ENCODE measurements at regions not wholly inside any gene's neighbourhood (a gene's known extent, or its start where the extent isn't known, plus 50 kb on each side); places are given as distances from the start of the nearest gene placed in this dataset.

DNA sequence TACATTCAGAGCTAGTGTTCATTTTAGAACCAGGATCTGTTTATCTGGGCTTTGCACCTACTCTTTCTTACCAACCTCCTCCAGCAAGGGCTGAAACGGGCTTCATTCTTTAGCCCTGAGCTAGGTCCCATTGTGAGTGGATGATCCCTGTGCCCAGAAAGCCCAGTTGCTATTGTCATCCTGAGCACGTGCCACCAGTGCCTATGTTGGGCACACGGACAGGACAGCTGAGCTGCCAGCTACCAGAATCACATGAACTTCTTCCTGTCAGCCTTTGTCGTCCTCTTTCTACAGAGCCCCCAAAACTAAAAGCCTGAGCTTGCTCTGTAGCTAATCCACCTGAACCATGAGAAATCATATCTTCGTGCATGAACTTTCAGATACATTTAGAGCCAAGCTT, 74.4 kb upstream of the NTM start:
- CTCF ChIA-PET, result no interaction called here
- H3K36me3 Mint-ChIP-seq (ENCODE audit: low read depth), result no peaks in the 10 kb centered on the region
- peaks cover 3% of the 10 kb centered on the region for H3K27me3 Mint-ChIP-seq
- POLR2A ChIA-PET, result no interaction called here
- H3K9me3 Mint-ChIP-seq, result no peaks in the 10 kb centered on the region
- no peak overlapping the region for H3K27ac Mint-ChIP-seq
- DNase-seq, result no peak
- H3K4me3 Mint-ChIP-seq, result no peak overlapping the region
- no peaks in the 10 kb centered on the region for H3K4me1 Mint-ChIP-seq

DNA sequence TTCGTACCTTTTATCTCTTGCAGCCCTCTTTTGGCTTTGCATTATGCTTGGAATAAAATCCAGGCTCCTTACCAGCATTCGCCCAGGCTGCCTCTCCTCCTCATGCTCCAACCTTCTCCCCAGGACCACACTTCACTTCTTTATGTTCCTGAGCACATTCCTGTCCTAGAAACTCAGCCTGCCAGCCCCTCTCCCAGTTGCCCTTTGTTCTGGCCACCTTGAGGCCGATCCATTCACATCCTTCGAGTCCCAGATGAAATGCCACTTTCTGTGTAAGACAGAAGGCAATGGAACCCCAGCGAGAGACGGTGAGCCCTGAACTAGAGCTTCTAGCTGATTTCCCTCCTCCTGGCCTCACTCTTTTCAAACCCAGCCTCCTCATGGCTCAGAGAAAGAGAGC, 73.0 kb upstream of the NTM start:
- ChIA-PET POLR2A (no interaction called here), CTCF (interaction anchor here (0.6 kb wide), 1 partner anchor 71 kb away, joined by 3 read pairs; no protein-coding TSS in a partner anchor)
- H3K9me3 Mint-ChIP-seq, result no peaks in the 10 kb centered on the region
- no peak for DNase-seq
- H3K27ac Mint-ChIP-seq, result no peak overlapping the region
- H3K36me3 Mint-ChIP-seq (ENCODE audit: low read depth), result no peaks in the 10 kb centered on the region
- H3K4me3 Mint-ChIP-seq, result no peak overlapping the region
- H3K27me3 Mint-ChIP-seq, result peaks cover 3% of the 10 kb centered on the region
- H3K4me1 Mint-ChIP-seq, result no peaks in the 10 kb centered on the region

GRCh38 chr11:131299598-131300438, 70.6 kb upstream of the NTM start:
- Mint-ChIP-seq H3K27me3 (peaks cover 3% of the 10 kb centered on the region), H3K4me1 (no peaks in the 10 kb centered on the region), H3K27ac (no peak overlapping the region), H3K36me3 (ENCODE audit: low read depth) (no peaks in the 10 kb centered on the region), H3K9me3 (no peaks in the 10 kb centered on the region), H3K4me3 (no peak overlapping the region)
- CTCF ChIA-PET, result no interaction called here
- no peak for DNase-seq
- POLR2A ChIA-PET, result no interaction called here

GRCh38 chr11:131300439-131300717, 70.0 kb upstream of the NTM start:
- no peaks in the 10 kb centered on the region for H3K4me1 Mint-ChIP-seq
- H3K27me3 Mint-ChIP-seq, result peaks cover 3% of the 10 kb centered on the region
- H3K9me3 Mint-ChIP-seq, result no peaks in the 10 kb centered on the region
- no peak overlapping the region for H3K27ac Mint-ChIP-seq
- ChIA-PET CTCF (no interaction called here), POLR2A (no interaction called here)
- H3K4me3 Mint-ChIP-seq, result no peak overlapping the region
- DNase-seq, result no peak
- H3K36me3 Mint-ChIP-seq (ENCODE audit: low read depth), result no peaks in the 10 kb centered on the region

DNA sequence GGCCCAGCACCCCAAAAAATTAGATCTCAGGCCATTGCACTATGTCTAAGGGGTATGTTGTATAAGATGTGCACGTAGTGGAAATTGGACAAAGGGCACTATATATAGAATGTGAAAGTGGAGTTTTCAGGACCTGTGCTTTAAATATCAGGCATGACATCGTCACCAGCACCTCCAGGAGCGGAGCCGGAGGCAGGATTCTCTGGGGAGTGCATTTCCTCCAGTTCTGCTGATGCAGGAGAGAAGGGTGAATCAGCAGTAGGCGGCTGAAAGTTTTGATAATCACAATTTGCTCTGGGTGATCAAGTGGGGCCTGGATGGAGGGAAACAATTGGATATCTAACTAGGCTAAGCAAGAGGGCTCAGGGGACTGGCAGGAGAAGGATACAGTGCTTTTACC, 69.1 kb upstream of the NTM start:
- POLR2A ChIA-PET, result no interaction called here
- CTCF ChIA-PET, result no interaction called here
- no peak overlapping the region for H3K4me3 Mint-ChIP-seq
- H3K36me3 Mint-ChIP-seq (ENCODE audit: low read depth), result no peaks in the 10 kb centered on the region
- H3K27ac Mint-ChIP-seq, result no peak overlapping the region
- H3K4me1 Mint-ChIP-seq, result no peaks in the 10 kb centered on the region
- no peak for DNase-seq
- H3K27me3 Mint-ChIP-seq, result peaks cover 3% of the 10 kb centered on the region
- no peaks in the 10 kb centered on the region for H3K9me3 Mint-ChIP-seq

DNA sequence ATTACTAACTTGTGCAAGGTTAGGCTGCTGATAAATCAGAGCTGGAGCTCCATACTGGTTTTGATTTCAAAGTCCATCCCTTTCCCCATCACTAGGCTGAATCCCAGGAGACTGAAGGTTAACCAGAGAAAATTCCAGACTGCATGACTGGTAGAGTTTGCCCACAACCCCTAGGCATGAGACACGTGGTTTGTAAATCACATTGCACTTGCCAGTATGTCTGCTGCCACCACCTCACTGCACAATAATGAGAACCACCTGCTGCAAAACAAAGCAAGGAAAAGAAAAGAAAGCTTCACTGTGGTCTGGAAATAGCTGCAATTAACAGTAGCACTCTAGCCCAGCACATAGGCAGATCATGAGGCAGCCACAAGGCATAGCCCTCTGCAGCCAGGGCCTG, 67.6 kb upstream of the NTM start:
- POLR2A ChIA-PET, result no interaction called here
- DNase-seq, result no peak
- Mint-ChIP-seq H3K36me3 (ENCODE audit: low read depth) (no peaks in the 10 kb centered on the region), H3K4me1 (no peaks in the 10 kb centered on the region), H3K4me3 (no peak overlapping the region), H3K27me3 (peaks cover 3% of the 10 kb centered on the region), H3K27ac (no peak overlapping the region), H3K9me3 (no peaks in the 10 kb centered on the region)
- CTCF ChIA-PET, result interaction anchor here (0.6 kb wide), 1 partner anchor 55 kb away, joined by 3 read pairs; no protein-coding TSS in a partner anchor

DNA sequence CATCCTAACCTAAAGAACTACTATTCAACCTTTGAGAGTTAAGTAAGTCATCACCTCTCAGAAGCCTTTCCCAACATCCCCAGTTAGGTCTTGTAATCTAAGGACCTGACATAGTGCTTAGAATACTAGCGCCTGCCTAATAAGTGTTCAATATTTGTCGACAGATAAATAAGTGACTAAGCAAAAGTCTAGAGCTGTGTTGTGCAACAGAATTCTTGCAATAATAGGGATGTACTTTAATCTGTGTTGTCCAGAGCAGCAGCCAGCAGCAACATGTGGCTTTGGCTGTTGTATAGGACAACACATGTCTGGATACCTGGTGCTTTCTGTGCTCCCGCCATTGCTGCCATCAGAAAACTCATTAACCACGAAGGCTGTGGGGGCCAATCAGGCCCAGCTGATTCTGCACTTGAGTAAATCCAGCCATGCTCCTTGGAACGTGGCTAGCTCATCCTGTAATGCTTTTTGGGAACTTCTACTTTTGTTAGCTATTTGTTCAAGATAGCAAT, 66.8 kb upstream of the NTM start:
- no peak for DNase-seq
- ChIA-PET POLR2A (no interaction called here), CTCF (interaction anchor here (0.6 kb wide), 1 partner anchor 56 kb away, joined by 3 read pairs; no protein-coding TSS in a partner anchor)
- Mint-ChIP-seq H3K27me3 (peaks cover 3% of the 10 kb centered on the region), H3K4me3 (no peak overlapping the region), H3K36me3 (ENCODE audit: low read depth) (no peaks in the 10 kb centered on the region), H3K4me1 (no peaks in the 10 kb centered on the region), H3K9me3 (no peaks in the 10 kb centered on the region), H3K27ac (no peak overlapping the region)

GRCh38 chr11:131305005-131305404, 65.4 kb upstream of the NTM start:
- ChIA-PET POLR2A (no interaction called here), CTCF (no interaction called here)
- H3K36me3 Mint-ChIP-seq (ENCODE audit: low read depth), result no peaks in the 10 kb centered on the region
- H3K27ac Mint-ChIP-seq, result no peak overlapping the region
- no peak overlapping the region for H3K4me3 Mint-ChIP-seq
- H3K9me3 Mint-ChIP-seq, result no peaks in the 10 kb centered on the region
- no peaks in the 10 kb centered on the region for H3K4me1 Mint-ChIP-seq
- DNase-seq, result no peak
- H3K27me3 Mint-ChIP-seq, result no peaks in the 10 kb centered on the region

DNA sequence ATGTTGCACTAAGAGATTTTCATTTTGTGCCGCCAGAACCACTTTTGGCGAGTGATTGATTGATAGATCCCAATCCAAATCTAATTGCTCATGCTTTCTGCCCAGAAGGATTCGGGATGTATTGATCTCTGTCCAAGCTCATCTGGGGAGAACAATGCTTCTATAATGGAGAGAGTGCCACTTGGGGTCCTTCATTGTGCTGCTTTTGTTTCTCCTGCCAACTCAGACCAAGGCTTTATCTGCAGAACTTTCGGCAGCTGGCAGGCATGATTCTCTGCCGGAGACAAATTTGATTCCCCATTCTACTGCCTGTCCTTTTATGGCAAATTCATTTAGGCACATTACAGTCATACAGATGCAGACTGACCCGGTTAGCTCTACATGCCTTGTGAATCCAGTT, 62.9 kb upstream of the NTM start:
- ChIA-PET POLR2A (no interaction called here), CTCF (no interaction called here)
- H3K27me3 Mint-ChIP-seq, result no peaks in the 10 kb centered on the region
- DNase-seq, result no peak
- H3K36me3 Mint-ChIP-seq (ENCODE audit: low read depth), result no peaks in the 10 kb centered on the region
- no peaks in the 10 kb centered on the region for H3K4me1 Mint-ChIP-seq
- no peaks in the 10 kb centered on the region for H3K9me3 Mint-ChIP-seq
- no peak overlapping the region for H3K27ac Mint-ChIP-seq
- no peak overlapping the region for H3K4me3 Mint-ChIP-seq

DNA sequence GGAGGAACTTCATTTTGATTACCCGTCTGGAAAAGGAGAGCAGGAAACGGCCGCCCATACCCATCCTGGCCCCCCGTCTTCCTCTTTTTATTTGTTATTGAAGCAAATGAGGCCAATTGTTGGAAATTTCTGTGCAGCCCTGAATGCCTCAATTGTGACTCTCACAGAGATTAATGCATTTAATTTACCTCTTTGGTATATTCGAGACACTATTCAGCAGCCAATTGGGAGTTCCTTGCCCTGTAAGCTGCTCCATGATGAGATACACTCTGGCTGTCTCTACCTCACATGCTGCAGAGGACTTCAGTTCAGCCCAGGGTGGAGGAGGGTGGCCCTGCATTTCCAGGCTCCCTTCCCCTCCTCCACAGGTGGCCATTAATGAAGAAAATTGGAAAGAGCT, 60.6 kb upstream of the NTM start:
- POLR2A ChIA-PET, result no interaction called here
- H3K27ac Mint-ChIP-seq, result no peak overlapping the region

GRCh38 chr11:131311776-131312514, 58.5 kb upstream of the NTM start:
- CTCF ChIA-PET, result no interaction called here
- no peak for DNase-seq
- POLR2A ChIA-PET, result no interaction called here
- Mint-ChIP-seq H3K4me3 (no peak overlapping the region), H3K27me3 (no peaks in the 10 kb centered on the region), H3K36me3 (ENCODE audit: low read depth) (no peaks in the 10 kb centered on the region), H3K9me3 (peaks cover 5% of the 10 kb centered on the region), H3K4me1 (no peaks in the 10 kb centered on the region), H3K27ac (no peak overlapping the region)

More for the DNA sequence above, 60.6 kb upstream of the NTM start:
- Mint-ChIP-seq H3K27me3 (no peaks in the 10 kb centered on the region), H3K4me3 (no peak overlapping the region), H3K4me1 (no peaks in the 10 kb centered on the region), H3K36me3 (ENCODE audit: low read depth) (no peaks in the 10 kb centered on the region), H3K9me3 (peaks cover 5% of the 10 kb centered on the region)
- DNase-seq, result no peak
- CTCF ChIA-PET, result no interaction called here

Measured in activated CD4-positive, alpha-beta T cell treated with anti-CD3 and anti-CD28 coated beads, Interleukin-2, amount 10 ng/mL, durations not matched to agents 7 days and 5 days (primary cell).